Fibroblast of lung (primary cell): ENCODE measurements at regions not wholly inside any gene's neighbourhood (a gene's known extent, or its start where the extent isn't known, plus 50 kb on each side); places are given as distances from the start of the nearest gene placed in this dataset.

Source experiments
- DNase-seq, 2 donors: peaks; one replicate each; pipeline versions ENCODE4 v3.0.0 to v3.0.0-alpha.2; 2010; ENCODE audit warnings: low read depth in 2 of 2
- H2AFZ ChIP-seq: 2 replicates; pipeline ENCODE4 v1.5.1; 2012; ENCODE audit warnings: low read length, control low read depth, inconsistent platforms
- H3K27ac ChIP-seq: 2 replicates; pipeline ENCODE4 v1.5.1; 2011; ENCODE audit warnings: low read length, control low read depth; ENCODE audit not compliant: insufficient read depth
- H3K27me3 ChIP-seq: 2 replicates; pipeline ENCODE4 v1.5.1; 2011; ENCODE audit warnings: mild to moderate bottlenecking, low read length; ENCODE audit not compliant: control insufficient read depth, insufficient read depth
- H3K36me3 ChIP-seq: 2 replicates; pipeline ENCODE4 v1.5.1; 2011; ENCODE audit warnings: low read length; ENCODE audit not compliant: control insufficient read depth, insufficient read depth
- H3K4me1 ChIP-seq: 2 replicates; pipeline ENCODE4 v1.5.1; 2011; ENCODE audit warnings: low read length; ENCODE audit not compliant: control insufficient read depth, insufficient read depth; ENCODE audit errors: extremely low read depth
- H3K4me2 ChIP-seq: 2 replicates; pipeline ENCODE4 v1.5.1; 2011; ENCODE audit warnings: low read length, control low read depth; ENCODE audit not compliant: insufficient read depth; ENCODE audit errors: extremely low read depth
- H3K4me3 ChIP-seq, 4 experiments: fragments of 200-600 bp in 1 of 4; sonication (generic) in 1 of 4; replicated peaks in 1 of 4; 2 replicates each; pipeline ENCODE4 v1.5.1; 2011 to 2016; ENCODE audit warnings: low read length in 4 of 4, low read depth in 3 of 4, mild to moderate bottlenecking in 3 of 4, control low read depth in 2 of 4, inconsistent platforms in 1 of 4, mixed read lengths in 1 of 4; ENCODE audit not compliant: insufficient read depth in 1 of 4; ENCODE audit errors: control extremely low read depth in 1 of 4
- H3K79me2 ChIP-seq: 2 replicates; pipeline ENCODE4 v1.5.1; 2012; ENCODE audit warnings: mild to moderate bottlenecking, low read length, inconsistent platforms; ENCODE audit not compliant: control insufficient read depth, insufficient read depth
- H3K9ac ChIP-seq: 2 replicates; pipeline ENCODE4 v1.5.1; 2011; ENCODE audit warnings: mild to moderate bottlenecking, low read length, control low read depth; ENCODE audit not compliant: insufficient read depth
- H3K9me3 ChIP-seq: 2 replicates; pipeline ENCODE4 v1.5.1; 2012; ENCODE audit warnings: low read depth, low read length; ENCODE audit not compliant: control insufficient read depth, insufficient read depth
- H4K20me1 ChIP-seq: 2 replicates; pipeline ENCODE4 v1.5.1; 2011; ENCODE audit warnings: low read length; ENCODE audit not compliant: control insufficient read depth, insufficient read depth; ENCODE audit errors: extremely low read depth
- CTCF ChIP-seq, 2 donors: IDR thresholded peaks in 1 of 2; conservative IDR thresholded peaks in 1 of 2; 1 replicate in 1 of 2; 2 replicates in 1 of 2; pipeline ENCODE4 v1.5.1; 2011 to 2012; ENCODE audit warnings: low read length in 2 of 2, control low read depth in 1 of 2, inconsistent platforms in 1 of 2, low read depth in 1 of 2, mild to moderate bottlenecking in 1 of 2
- EZH2 ChIP-seq: IDR thresholded peaks from 2 replicates; pipeline ENCODE4 v1.5.1; 2012; ENCODE audit warnings: low read length, control low read depth, mild to moderate bottlenecking; ENCODE audit errors: missing control alignments

GRCh38 chr10:43749940-43750552 is 101.4 kb upstream of the ZNF32 start:
- no peak for TF ChIP-seq CTCF (conservative IDR thresholded peaks at IDR 0.05 in 1 of 2, IDR thresholded peaks at IDR 0.05 in 1 of 2; ENCODE audit: low read depth in 1 of 2, low read length in 2 of 2)
- TF ChIP-seq EZH2, result no peak
- Histone ChIP-seq H3K9me3 (no peaks in the 10 kb centered on the region), H2AFZ (no peak overlapping the region), H3K9ac (no peak overlapping the region), H3K79me2 (no peaks in the 10 kb centered on the region), H3K36me3 (no peaks in the 10 kb centered on the region), H3K4me3 (no peak overlapping the region), H3K27ac (no peak overlapping the region), H3K4me1 (no peaks in the 10 kb centered on the region), H3K27me3 (no peaks in the 10 kb centered on the region), H4K20me1 (no peaks in the 10 kb centered on the region), H3K4me2 (no peak overlapping the region)
- DNase-seq, result no peak

GRCh38 chr10:43749145-43749576 is 100.5 kb upstream of the ZNF32 start:
- Histone ChIP-seq H3K4me3 (no peak overlapping the region), H3K4me2 (no peak overlapping the region), H3K27me3 (no peaks in the 10 kb centered on the region), H4K20me1 (no peaks in the 10 kb centered on the region), H3K4me1 (no peaks in the 10 kb centered on the region), H3K79me2 (no peaks in the 10 kb centered on the region), H3K27ac (no peak overlapping the region), H3K36me3 (no peaks in the 10 kb centered on the region), H3K9ac (no peak overlapping the region), H3K9me3 (no peaks in the 10 kb centered on the region), H2AFZ (no peak overlapping the region)
- no peak for DNase-seq
- TF ChIP-seq CTCF (conservative IDR thresholded peaks at IDR 0.05 in 1 of 2, IDR thresholded peaks at IDR 0.05 in 1 of 2; ENCODE audit: low read depth in 1 of 2, low read length in 2 of 2) (no peak), EZH2 (no peak)

- no peak overlapping the region for H3K9ac ChIP-seq
Measured at GRCh38 chr10:43748560-43748959, 99.9 kb upstream of the ZNF32 start.

More at GRCh38 chr10:43748560-43748959, 99.9 kb upstream of the ZNF32 start:
- no peaks in the 10 kb centered on the region for H3K27me3 ChIP-seq
- no peak overlapping the region for H3K27ac ChIP-seq
- no peak overlapping the region for H3K4me2 ChIP-seq
- DNase-seq, result no peak
- H3K4me3 ChIP-seq, result no peak overlapping the region
- H3K9me3 ChIP-seq, result no peaks in the 10 kb centered on the region
- no peaks in the 10 kb centered on the region for H3K36me3 ChIP-seq
- H3K4me1 ChIP-seq, result no peaks in the 10 kb centered on the region
- no peak for TF ChIP-seq EZH2
- TF ChIP-seq CTCF (conservative IDR thresholded peaks at IDR 0.05 in 1 of 2, IDR thresholded peaks at IDR 0.05 in 1 of 2; ENCODE audit: low read depth in 1 of 2, low read length in 2 of 2), result no peak
- no peaks in the 10 kb centered on the region for H4K20me1 ChIP-seq
- no peaks in the 10 kb centered on the region for H3K79me2 ChIP-seq
- no peak overlapping the region for H2AFZ ChIP-seq
